Vagina (tissue), 2 donors: ENCODE measurements at regions not wholly inside any gene's neighbourhood (a gene's known extent, or its start where the extent isn't known, plus 50 kb on each side); places are given as distances from the start of the nearest gene placed in this dataset.

ENCODE experiments used
- CTCF ChIP-seq, 3 experiments: fragments of 450-650 bp in 2 of 3; fragments of 200-600 bp in 1 of 3; sonication (generic) in 1 of 3; IDR thresholded peaks; one replicate each; pipeline ENCODE4 v1.5.1; 2017 to 2019; ENCODE audit warnings: antibody characterized with exemption in 3 of 3, mild to moderate bottlenecking in 2 of 3, moderate library complexity in 2 of 3
- POLR2A ChIP-seq, 2 donors: fragments of 450-650 bp; IDR thresholded peaks; one replicate each; pipeline ENCODE4 v1.6.1; 2017; ENCODE audit warnings: antibody characterized with exemption in 2 of 2, mild to moderate bottlenecking in 2 of 2, moderate library complexity in 2 of 2

GRCh38 chr2:226118471-226119429, 680.9 kb downstream of the IRS1 start:
- TF ChIP-seq CTCF (IDR thresholded peaks at IDR 0.05) (no peak), POLR2A (IDR thresholded peaks at IDR 0.05) (no peak)
